WTC11 (cell line): ENCODE measurements at regions not wholly inside any gene's neighbourhood (a gene's known extent, or its start where the extent isn't known, plus 50 kb on each side); places are given as distances from the start of the nearest gene placed in this dataset.

Source experiments
- ATAC-seq: fragments of 200-7000 bp; cut with Tn5 transposase; 2 replicates; pipeline ENCODE4 v1.10.0; 2021; ENCODE audit warnings: mild to moderate bottlenecking, moderate library complexity
- CTCF ChIA-PET: fragments of 300-600 bp; sonication (Branson Sonifier 250); formaldehyde crosslinking; loops from one replicate; lab custom pipeline; 2021; ENCODE audit warnings: antibody characterized with exemption; lab: Charles Lee
- POLR2A ChIA-PET: fragments of 350-600 bp; sonication (Branson Sonifier 250); formaldehyde crosslinking; loops from one replicate; lab custom pipeline; 2021; ENCODE audit warnings: antibody characterized with exemption; lab: Charles Lee
- DNase-seq: peaks from one replicate; pipeline ENCODE4 v3.0.0; 2021; ENCODE audit warnings: low spot score
- H3K27ac Mint-ChIP-seq: 2 replicates; pipeline ENCODE4 v1.8.0; 2021; ENCODE audit warnings: mixed read lengths
- H3K27me3 Mint-ChIP-seq: 2 replicates; pipeline ENCODE4 v1.8.0; 2021; ENCODE audit warnings: low read depth, mild to moderate bottlenecking, moderate library complexity, mixed read lengths
- H3K36me3 Mint-ChIP-seq: 2 replicates; pipeline ENCODE4 v1.8.0; 2021; ENCODE audit warnings: mixed read lengths
- H3K4me1 Mint-ChIP-seq: 2 replicates; pipeline ENCODE4 v1.8.0; 2022; ENCODE audit warnings: mixed read lengths
- H3K4me3 Mint-ChIP-seq: 2 replicates; pipeline ENCODE4 v1.8.0; 2021; ENCODE audit warnings: mild to moderate bottlenecking, moderate library complexity, mixed read lengths
- H3K9me3 Mint-ChIP-seq: 2 replicates; pipeline ENCODE4 v1.8.0; 2021; ENCODE audit warnings: mixed read lengths
- FOXJ3 ChIP-seq: sonication (generic); formaldehyde crosslinking; IDR thresholded peaks from 2 replicates; pipeline ENCODE4 v1.9.0; 2021; ENCODE audit warnings: missing genetic modification reagents, mild to moderate bottlenecking, borderline replicate concordance
- USF2 ChIP-seq: sonication (generic); formaldehyde crosslinking; IDR thresholded peaks from 2 replicates; pipeline ENCODE4 v1.8.1; 2023; ENCODE audit warnings: mild to moderate bottlenecking, missing genetic modification reagents, moderate library complexity

- no peak overlapping the region for H3K4me3 Mint-ChIP-seq
- DNase-seq (no peak), ATAC-seq (peak; percentile 16; the same call in 1 of the 2 replicates)
- peaks cover 63% of the 10 kb centered on the region for H3K9me3 Mint-ChIP-seq
- H3K27ac Mint-ChIP-seq = no peak overlapping the region
- ChIA-PET CTCF (interaction anchor here (1.3 kb wide), 1 partner anchor 83 kb away, joined by 3 read pairs; no protein-coding TSS in a partner anchor), POLR2A (interaction anchor here (1.1 kb wide), 1 partner anchor 117 kb away, joined by 3 read pairs; the partner anchor contains the start of gene KCNS3)
- no peak for TF ChIP-seq FOXJ3
- TF ChIP-seq USF2 (CRISPR knock-in tag) = peak; percentile 35; the same call in 1 of the 2 replicates
- H3K27me3 Mint-ChIP-seq = peaks cover 3% of the 10 kb centered on the region; the same call in 1 of the 2 replicates
- peaks cover 6% of the 10 kb centered on the region; the same call in 1 of the 2 replicates for H3K4me1 Mint-ChIP-seq
- peaks cover 30% of the 10 kb centered on the region for H3K36me3 Mint-ChIP-seq
These were observed 117.1 kb downstream of the KCNS3 start for GRCh38 chr2:17995593-17995992.
